ENCODE measurements at regions not wholly inside any gene's neighbourhood (a gene's known extent, or its start where the extent isn't known, plus 50 kb on each side); places are given as distances from the start of the nearest gene placed in this dataset.

GRCh38 chr15:56295433-56295832 is 51.8 kb upstream of the RFX7 start:
- Histone ChIP-seq H3K79me2 (ENCODE audit: insufficient read depth, low read length) (no peaks in the 10 kb centered on the region), H4K20me1 (ENCODE audit: insufficient read depth, low read length) (no peaks in the 10 kb centered on the region), H3K27me3 (ENCODE audit: control insufficient read depth in 2 of 2, insufficient read depth in 2 of 2, low read length in 2 of 2) (no peaks in the 10 kb centered on the region), H3K27ac (ENCODE audit: low read depth in 1 of 2, low read length in 2 of 2) (no peak overlapping the region), H3K4me2 (replicated peaks; ENCODE audit: extremely low read depth, low read length, poor library complexity, severe bottlenecking) (no peak overlapping the region), H3K9ac (ENCODE audit: insufficient read depth, low read length, poor library complexity, severe bottlenecking) (no peak overlapping the region), H2AFZ (ENCODE audit: insufficient read depth, low read depth, low read length, poor library complexity, severe bottlenecking) (no peak overlapping the region), H3K4me1 (ENCODE audit: control insufficient read depth in 1 of 2, insufficient read depth in 2 of 2, low read length in 2 of 2) (no peaks in the 10 kb centered on the region), H3K36me3 (replicated peaks in 1 of 2; ENCODE audit: control insufficient read depth in 1 of 2, insufficient read depth in 2 of 2, low read length in 2 of 2) (no peaks in the 10 kb centered on the region), H3K4me3 (replicated peaks in 1 of 3; ENCODE audit: low read depth in 2 of 3, low read length in 3 of 3) (no peak overlapping the region), H3K9me3 (replicated peaks in 1 of 2; ENCODE audit: control insufficient read depth in 1 of 2, insufficient read depth in 1 of 2, low read length in 2 of 2) (peaks cover 0 to 18% of the 10 kb centered on the region in 2 donors)
- intact Hi-C loops (cut with micrococcal nuclease), result no loop called here
- no peaks in the 10 kb centered on the region for H3K27me3 Mint-ChIP-seq (ENCODE audit: low read depth in 3 of 3)
- no peak overlapping the region for H3K4me3 Mint-ChIP-seq
- DNase-seq, result no peak
- WGBS (ENCODE audit: insufficient coverage), result 93% methylated on average over 1 of the region's 2 CpGs
- peaks cover 1 to 19% (median 12%) of the 10 kb centered on the region in 7 donors for H3K9me3 Mint-ChIP-seq
- no peak for TF ChIP-seq CTCF (IDR thresholded peaks at IDR 0.05)
- no peaks in the 10 kb centered on the region for H3K4me1 Mint-ChIP-seq
- H3K27ac Mint-ChIP-seq, result no peak overlapping the region
- H3K36me3 Mint-ChIP-seq, result no peaks in the 10 kb centered on the region

- Histone ChIP-seq H3K4me2 (replicated peaks; ENCODE audit: extremely low read depth, low read length, poor library complexity, severe bottlenecking) (no peak overlapping the region), H2AFZ (ENCODE audit: insufficient read depth, low read depth, low read length, poor library complexity, severe bottlenecking) (no peak overlapping the region), H3K9ac (ENCODE audit: insufficient read depth, low read length, poor library complexity, severe bottlenecking) (no peak overlapping the region), H3K9me3 (replicated peaks in 1 of 2; ENCODE audit: control insufficient read depth in 1 of 2, insufficient read depth in 1 of 2, low read length in 2 of 2) (peaks cover 0 to 15% of the 10 kb centered on the region in 2 donors), H3K27ac (ENCODE audit: low read depth in 1 of 2, low read length in 2 of 2) (no peak overlapping the region), H3K79me2 (ENCODE audit: insufficient read depth, low read length) (no peaks in the 10 kb centered on the region), H3K27me3 (ENCODE audit: control insufficient read depth in 2 of 2, insufficient read depth in 2 of 2, low read length in 2 of 2) (no peaks in the 10 kb centered on the region), H3K36me3 (replicated peaks in 1 of 2; ENCODE audit: control insufficient read depth in 1 of 2, insufficient read depth in 2 of 2, low read length in 2 of 2) (no peaks in the 10 kb centered on the region), H3K4me1 (ENCODE audit: control insufficient read depth in 1 of 2, insufficient read depth in 2 of 2, low read length in 2 of 2) (no peaks in the 10 kb centered on the region), H4K20me1 (ENCODE audit: insufficient read depth, low read length) (no peaks in the 10 kb centered on the region), H3K4me3 (replicated peaks in 1 of 3; ENCODE audit: low read depth in 2 of 3, low read length in 3 of 3) (no peak overlapping the region)
- Mint-ChIP-seq H3K4me1 (no peaks in the 10 kb centered on the region), H3K27me3 (ENCODE audit: low read depth in 3 of 3) (peaks cover 0 to 2% (median 0%) of the 10 kb centered on the region in 3 donors), H3K36me3 (no peaks in the 10 kb centered on the region), H3K9me3 (peaks cover 8 to 21% (median 14%) of the 10 kb centered on the region in 7 donors), H3K27ac (no peak overlapping the region), H3K4me3 (no peak overlapping the region)
- WGBS (ENCODE audit: insufficient coverage), result 92% methylated on average over 4 of the region's 5 CpGs
- intact Hi-C loops (cut with micrococcal nuclease), result no loop called here
- DNase-seq, result no peak
- no peak for TF ChIP-seq CTCF (IDR thresholded peaks at IDR 0.05)
These were observed 50.0 kb upstream of the RFX7 start for GRCh38 chr15:56293495-56294292.

Measured in CD14-positive monocyte (primary cell).